Epithelial cell of prostate (primary cell): ENCODE measurements at regions not wholly inside any gene's neighbourhood (a gene's known extent, or its start where the extent isn't known, plus 50 kb on each side); places are given as distances from the start of the nearest gene placed in this dataset.
A peak's percentile ranks its signal among the peaks of the same experiment; 100 is the strongest.

Experiments used
- DNase-seq: peaks from one replicate; pipeline ENCODE4 v3.0.0-alpha.2; 2011; ENCODE audit warnings: low read depth, low spot score
- H3K27ac ChIP-seq: fragments of 450-650 bp; 2 replicates; pipeline ENCODE4 v1.5.1; 2017; ENCODE audit warnings: mild to moderate bottlenecking

- peak overlapping the region; percentile 65 for H3K27ac ChIP-seq
- DNase-seq = peak; percentile 58
These were observed 63.6 kb upstream of the JAK2 start for GRCh38 chr9:4921449-4921848.

GRCh38 chr9:4922101-4922500, 63.0 kb upstream of the JAK2 start:
- DNase-seq = no peak
- H3K27ac ChIP-seq = peak overlapping the region; percentile 65

- H3K27ac ChIP-seq = no peak overlapping the region
- DNase-seq = no peak
These were observed 62.3 kb upstream of the JAK2 start for GRCh38 chr9:4922730-4923129.

GRCh38 chr9:4923141-4923540, 61.9 kb upstream of the JAK2 start:
- no peak overlapping the region for H3K27ac ChIP-seq
- no peak for DNase-seq

GRCh38 chr9:4923580-4924544, 61.2 kb upstream of the JAK2 start:
- DNase-seq = no peak
- H3K27ac ChIP-seq = no peak overlapping the region

- no peak for DNase-seq
- H3K27ac ChIP-seq = no peak overlapping the region
These were observed 58.8 kb upstream of the JAK2 start for GRCh38 chr9:4926239-4926638.

GRCh38 chr9:4927043-4927471, 58.0 kb upstream of the JAK2 start:
- H3K27ac ChIP-seq = no peak overlapping the region
- DNase-seq = no peak

- DNase-seq = no peak
- H3K27ac ChIP-seq = no peak overlapping the region
These were observed 57.4 kb upstream of the JAK2 start for GRCh38 chr9:4927701-4928100.

- H3K27ac ChIP-seq = no peak overlapping the region
- no peak for DNase-seq
These were observed 55.2 kb upstream of the JAK2 start for GRCh38 chr9:4929917-4930316.

- H3K27ac ChIP-seq = peak overlapping the region; percentile 74
- DNase-seq = no peak
These were observed 52.4 kb upstream of the JAK2 start for GRCh38 chr9:4932681-4933080.

GRCh38 chr9:4933177-4933576, 51.9 kb upstream of the JAK2 start:
- H3K27ac ChIP-seq = peak overlapping the region; percentile 74
- DNase-seq = peak; percentile 94

GRCh38 chr9:4933861-4934260, 51.2 kb upstream of the JAK2 start:
- peak overlapping the region; percentile 74 for H3K27ac ChIP-seq
- DNase-seq = no peak

GRCh38 chr9:4935001-4935672, 49.9 kb upstream of the JAK2 start:
- DNase-seq = no peak

More at GRCh38 chr9:4935001-4935672, 49.9 kb upstream of the JAK2 start:
- peak overlapping the region; percentile 20 for H3K27ac ChIP-seq
